K562 (cell line): ENCODE measurements at regions not wholly inside any gene's neighbourhood (a gene's known extent, or its start where the extent isn't known, plus 50 kb on each side); places are given as distances from the start of the nearest gene placed in this dataset.

Source experiments
- ATAC-seq: fragments of 200-7000 bp; cut with Tn5 transposase; 3 replicates; pipeline ENCODE4 v1.9.1; 2020; ENCODE audit warnings: moderate library complexity
- BruUV-seq: library from RNA; stranded (reverse); fragments of 400-500 nt; replicated peaks from 2 replicates; lab custom pipeline; 2021; lab: Mats Ljungman, UMichigan
- CTCF ChIA-PET: fragments of 300-600 bp; formaldehyde crosslinking; extraction: SDS; loops from one replicate; lab custom pipeline; 2021; ENCODE audit warnings: low intra/inter-chr PET ratio; lab: Yijun Ruan, JAX
- POLR2A ChIA-PET: fragments of 300-600, 350-650 bp; sonication (Branson Sonifier 250); formaldehyde crosslinking; extraction: SDS; loops from one replicate; lab custom pipeline; 2021; ENCODE audit warnings: antibody characterized with exemption, inconsistent platforms; lab: Yijun Ruan, JAX
- DNase-seq, 4 experiments: peaks; one replicate each; pipeline versions ENCODE4 v3.0.0 to v3.0.0-alpha.2; 2011 to 2018; ENCODE audit warnings: low spot score in 3 of 4, mixed read lengths in 3 of 4; ENCODE audit errors: extremely low read depth in 1 of 4
- FAIRE-seq: peaks from 2 replicates; lab custom pipeline; 2011; peaks lifted over from hg19 to GRCh38; lab: Jason Lieb, UNC
- H2AFZ ChIP-seq: 2 replicates; pipeline ENCODE4 v1.6.0; 2011; ENCODE audit warnings: low read depth, low read length, control low read depth, inconsistent platforms
- H3K27ac ChIP-seq: fragments of 200-600 bp; 3 replicates; pipeline ENCODE4 v1.8.0; 2011; ENCODE audit warnings: low read depth, mild to moderate bottlenecking, control low read depth, inconsistent platforms, low read length, moderate library complexity, mixed read lengths; ENCODE audit errors: extremely low read depth
- H3K27me3 ChIP-seq, 2 experiments: fragments of 300-600 bp in 1 of 2; 2 replicates in 1 of 2; 3 replicates in 1 of 2; pipeline versions ENCODE4 v1.6.0 to v1.8.0; 2011; ENCODE audit warnings: inconsistent platforms in 2 of 2, low read length in 2 of 2, mild to moderate bottlenecking in 1 of 2, mixed read lengths in 1 of 2, moderate library complexity in 1 of 2; ENCODE audit not compliant: control insufficient read depth in 2 of 2, insufficient read depth in 2 of 2
- H3K36me3 ChIP-seq: fragments of 300-600 bp; 3 replicates; pipeline ENCODE4 v1.8.0; 2011; ENCODE audit warnings: mild to moderate bottlenecking, low read length, inconsistent platforms; ENCODE audit not compliant: control insufficient read depth, insufficient read depth
- H3K4me1 ChIP-seq, 2 experiments: fragments of 200-600 bp in 1 of 2; replicated peaks in 1 of 2; 2 replicates in 1 of 2; 3 replicates in 1 of 2; pipeline versions ENCODE4 v1.5.1 to v1.8.0; 2011; ENCODE audit warnings: inconsistent platforms in 2 of 2, low read length in 2 of 2, mild to moderate bottlenecking in 1 of 2, mixed read lengths in 1 of 2, moderate library complexity in 1 of 2; ENCODE audit not compliant: control insufficient read depth in 2 of 2, insufficient read depth in 2 of 2
- H3K4me2 ChIP-seq: 2 replicates; pipeline ENCODE4 v1.6.1; 2011; ENCODE audit warnings: low read length, control low read depth, inconsistent platforms, mixed read lengths; ENCODE audit not compliant: insufficient read depth
- H3K4me3 ChIP-seq: fragments of 200-600 bp; sonication (generic), shearing (Covaris generic); 2 replicates; pipeline ENCODE4 v1.5.1; 2016; ENCODE audit warnings: control low read depth, inconsistent platforms
- H3K79me2 ChIP-seq: fragments of 200-600 bp; 3 replicates; pipeline ENCODE4 v1.8.0; 2011; ENCODE audit warnings: low read length, inconsistent platforms; ENCODE audit not compliant: control insufficient read depth, insufficient read depth
- H3K9ac ChIP-seq, 2 experiments: 2 replicates each; pipeline versions ENCODE4 v1.6.0 to v1.6.1; 2011; ENCODE audit warnings: low read depth in 2 of 2, low read length in 2 of 2, control low read depth in 1 of 2, inconsistent platforms in 1 of 2, mild to moderate bottlenecking in 1 of 2, mixed read lengths in 1 of 2; ENCODE audit not compliant: insufficient read depth in 1 of 2
- H3K9me1 ChIP-seq: one replicate; pipeline ENCODE4 v1.6.0; 2011; ENCODE audit warnings: inconsistent platforms, mild to moderate bottlenecking, low read length, moderate library complexity; ENCODE audit not compliant: control insufficient read depth, insufficient read depth
- H3K9me3 ChIP-seq: replicated peaks from 2 replicates; pipeline ENCODE4 v1.5.1; 2011; ENCODE audit warnings: low read depth, low read length, inconsistent platforms; ENCODE audit not compliant: control insufficient read depth, insufficient read depth
- H4K20me1 ChIP-seq: replicated peaks from 2 replicates; pipeline ENCODE4 v1.6.1; 2011; ENCODE audit warnings: low read length, inconsistent platforms, mixed read lengths; ENCODE audit not compliant: control insufficient read depth, insufficient read depth
- CXXC5 ChIP-seq: fragments of 250-450 bp; sonication (Bioruptor Pico); IDR thresholded peaks from 2 replicates; pipeline ENCODE4 v1.8.0; 2022; ENCODE audit warnings: inconsistent platforms, mild to moderate bottlenecking, moderate library complexity
- FOS ChIP-seq: IDR thresholded peaks from 3 replicates; pipeline ENCODE4 v1.6.1; 2011; ENCODE audit not compliant: insufficient read length; ENCODE audit errors: extremely low read depth
- MAZ ChIP-seq, 2 experiments: fragments of 450-650 bp in 1 of 2; sonication (generic) in 1 of 2; formaldehyde crosslinking; IDR thresholded peaks in 1 of 2; conservative IDR thresholded peaks in 1 of 2; 2 replicates each; pipeline versions ENCODE4 v1.4.0 to v1.5.0; 2020; ENCODE audit warnings: mild to moderate bottlenecking in 1 of 2, missing genetic modification reagents in 1 of 2
- MYC ChIP-seq, 2 experiments: fragments of 250-450 bp in 1 of 2; sonication (Bioruptor Pico) in 1 of 2; IDR thresholded peaks; 2 replicates each; pipeline versions ENCODE4 v1.5.1 to v1.6.1; 2012 to 2021; ENCODE audit warnings: low read depth in 2 of 2, borderline replicate concordance in 1 of 2, improper control_type of control experiment in 1 of 2, low read length in 1 of 2, mild to moderate bottlenecking in 1 of 2, moderate library complexity in 1 of 2
- MYNN ChIP-seq, 2 experiments: sonication (generic); formaldehyde crosslinking in 1 of 2; IDR thresholded peaks; 2 replicates each; pipeline versions ENCODE4 v1.5.0 to v1.6.1; 2016 to 2020; ENCODE audit warnings: antibody characterized with exemption in 1 of 2, missing genetic modification reagents in 1 of 2
- RBM17 ChIP-seq: fragments of 200-400 bp; formaldehyde crosslinking; IDR thresholded peaks from 2 replicates; pipeline ENCODE4 v1.6.1; 2017; ENCODE audit warnings: low read depth, mild to moderate bottlenecking, low read length, borderline replicate concordance
- RHOXF2B ChIP-seq: fragments of 250-450 bp; sonication (Bioruptor Pico); conservative IDR thresholded peaks from 2 replicates; pipeline ENCODE4 v1.5.1; 2021
- YY1 ChIP-seq, 3 experiments: IDR thresholded peaks; 2 replicates each; pipeline ENCODE4 v1.6.1; 2011; ENCODE audit warnings: low read length in 2 of 3, mild to moderate bottlenecking in 2 of 3, moderate library complexity in 2 of 3, borderline replicate concordance in 1 of 3, control low read depth in 1 of 3, low read depth in 1 of 3; ENCODE audit not compliant: insufficient read depth in 3 of 3, insufficient replicate concordance in 2 of 3, control insufficient read depth in 1 of 3, insufficient read length in 1 of 3; ENCODE audit errors: extremely low read depth in 1 of 3
- in situ Hi-C: fragments of 300-500 bp; cut with MboI; formaldehyde crosslinking; loops from 4 replicates; pipeline ENCODE4 v1.15.0; 2018; ENCODE audit warnings: inconsistent platforms, mixed read lengths
- intact Hi-C: fragments of 100-400 bp; cut with micrococcal nuclease; formaldehyde crosslinking; loops from 2 replicates; pipeline ENCODE4 v1.14.2; 2022

DNA sequence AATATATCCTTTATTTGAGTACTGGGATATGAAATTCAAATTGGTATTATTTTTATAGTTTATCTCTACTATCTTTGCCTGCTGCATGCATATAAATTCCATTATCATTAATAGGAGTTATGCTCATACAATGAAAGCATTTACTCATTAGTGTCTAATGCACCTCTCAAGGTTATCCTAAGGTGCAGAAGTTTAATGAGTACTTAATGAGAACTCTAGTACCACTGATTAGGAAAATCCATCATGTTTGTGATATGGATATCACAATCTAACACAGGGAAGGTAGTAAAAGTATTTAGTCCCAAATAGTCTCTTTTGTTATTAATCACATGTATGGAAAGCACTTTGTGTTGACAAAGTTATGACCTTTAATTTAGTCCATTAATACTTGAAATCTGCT, 77.2 kb upstream of the SLC10A2 start:
- H3K4me2 ChIP-seq: no peak overlapping the region
- ATAC-seq (no peak), FAIRE-seq (no peak), DNase-seq (no peak)
- H3K36me3 ChIP-seq: no peaks in the 10 kb centered on the region
- POLR2A ChIA-PET: no interaction called here
- H3K79me2 ChIP-seq: no peaks in the 10 kb centered on the region
- intact Hi-C loops: no loop called here
- H3K9me3 ChIP-seq: no peaks in the 10 kb centered on the region
- no peak overlapping the region for H3K4me3 ChIP-seq
- no peak overlapping the region for H2AFZ ChIP-seq
- in situ Hi-C loops: no loop called here
- no peaks in the 10 kb centered on the region for H3K4me1 ChIP-seq
- H3K27ac ChIP-seq: no peak overlapping the region
- CTCF ChIA-PET: no interaction called here
- H3K9ac ChIP-seq: no peak overlapping the region
- H3K27me3 ChIP-seq: no peaks in the 10 kb centered on the region
- TF ChIP-seq YY1 (IDR thresholded peaks at IDR 0.05; ENCODE audit: borderline replicate concordance in 1 of 3, control insufficient read depth in 1 of 3, extremely low read depth in 1 of 3, insufficient read depth in 3 of 3, insufficient read length in 1 of 3, insufficient replicate concordance in 2 of 3, low read depth in 1 of 3, low read length in 2 of 3): no peak
- no peak for TF ChIP-seq MAZ (CRISPR knock-in tag; conservative IDR thresholded peaks at IDR 0.05 in 1 of 2, IDR thresholded peaks at IDR 0.05 in 1 of 2)
- TF ChIP-seq FOS: no peak
- no peak for TF ChIP-seq MYNN (IDR thresholded peaks at IDR 0.05)
- no peak for TF ChIP-seq MYNN (CRISPR knock-in tag; IDR thresholded peaks at IDR 0.05)
- TF ChIP-seq MYC (IDR thresholded peaks at IDR 0.05; ENCODE audit: low read depth, low read length): no peak
- no peak for TF ChIP-seq MYC (CRISPR knock-in tag; IDR thresholded peaks at IDR 0.05; ENCODE audit: borderline replicate concordance, low read depth)
- TF ChIP-seq RBM17: no peak
- TF ChIP-seq RHOXF2B (CRISPR knock-in tag): no peak
- TF ChIP-seq CXXC5 (CRISPR knock-in tag): no peak
- BruUV-seq: no TSS peak
- no peaks in the 10 kb centered on the region for H4K20me1 ChIP-seq
- no peaks in the 10 kb centered on the region for H3K9me1 ChIP-seq
